Posterior vena cava (tissue), 2 donors: ENCODE measurements at regions not wholly inside any gene's neighbourhood (a gene's known extent, or its start where the extent isn't known, plus 50 kb on each side); places are given as distances from the start of the nearest gene placed in this dataset.

Experiments
- DNase-seq: peaks from one replicate; pipeline ENCODE4 v3.0.0-alpha.2; 2020; ENCODE audit warnings: low spot score
- intact Hi-C, 2 donors: fragments of 100-400 bp; cut with DNase I; formaldehyde crosslinking; loops; one replicate each; pipeline versions ENCODE4 v1.14.1 to v1.14.2; 2022 to 2023
- donor health status: DM: yes; HTN: yes; CAD: no.
- donor health status: DM: yes; HTN: yes; CAD: no.

DNA sequence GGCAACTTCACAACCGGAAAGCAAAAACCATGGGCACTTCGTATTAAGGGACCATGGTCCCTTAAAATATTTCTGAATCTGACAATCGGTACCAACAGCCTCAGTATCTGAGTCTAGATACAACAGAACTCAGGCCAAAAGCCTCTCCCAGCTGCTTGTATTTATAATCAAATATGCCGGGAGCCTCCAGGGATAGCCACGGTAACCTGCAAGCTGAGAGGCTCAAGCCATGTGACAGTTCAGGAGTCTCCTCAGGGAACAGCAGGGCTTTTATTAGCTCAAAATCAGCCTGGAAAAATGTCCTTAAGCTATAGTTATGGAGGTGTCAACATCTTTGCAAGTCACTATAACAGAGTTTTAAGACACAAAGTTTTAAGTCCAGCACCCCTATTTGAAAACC, 352.8 kb upstream of the GYPC start:
- no peak for DNase-seq
- intact Hi-C loops = no loop called here

DNA sequence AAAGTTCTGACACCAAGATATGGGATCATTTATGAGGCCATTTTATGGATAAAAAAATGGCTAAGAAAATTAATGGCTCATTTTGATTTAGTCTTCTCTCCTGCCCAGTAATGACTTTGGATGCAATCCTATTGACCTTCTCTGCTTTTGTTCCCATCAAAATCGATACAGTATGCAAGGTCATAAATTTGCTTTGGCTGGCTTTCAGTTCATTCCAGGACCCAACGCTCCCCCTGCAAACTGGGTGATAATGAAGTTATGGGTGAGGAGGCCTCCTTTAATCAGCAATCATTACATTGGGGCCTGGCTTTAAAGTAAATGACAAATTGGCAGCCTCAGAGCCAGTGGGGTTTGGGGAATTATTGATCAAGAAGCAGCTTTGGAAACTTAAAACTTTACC, 351.8 kb upstream of the GYPC start:
- intact Hi-C loops = no loop called here
- DNase-seq = no peak

DNA sequence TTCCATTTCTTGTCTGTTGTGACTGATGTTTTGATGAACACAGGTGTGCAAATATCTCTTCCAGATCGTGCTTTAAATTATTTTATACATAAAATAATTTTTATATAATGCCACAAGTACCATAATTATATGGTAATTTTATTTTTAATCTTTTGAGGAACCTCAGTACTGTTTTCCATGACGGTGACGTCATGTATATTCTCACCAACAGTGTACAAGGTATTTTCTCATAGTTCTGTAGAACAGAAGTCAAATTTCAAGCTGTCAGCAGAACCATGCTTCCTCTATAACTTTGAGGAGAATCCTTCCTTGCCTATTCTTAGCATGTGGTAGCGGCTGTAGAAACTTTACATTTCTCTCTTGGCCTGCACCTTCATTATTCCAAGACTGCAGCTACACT, 349.4 kb upstream of the GYPC start:
- intact Hi-C loops = no loop called here
- no peak for DNase-seq

DNA sequence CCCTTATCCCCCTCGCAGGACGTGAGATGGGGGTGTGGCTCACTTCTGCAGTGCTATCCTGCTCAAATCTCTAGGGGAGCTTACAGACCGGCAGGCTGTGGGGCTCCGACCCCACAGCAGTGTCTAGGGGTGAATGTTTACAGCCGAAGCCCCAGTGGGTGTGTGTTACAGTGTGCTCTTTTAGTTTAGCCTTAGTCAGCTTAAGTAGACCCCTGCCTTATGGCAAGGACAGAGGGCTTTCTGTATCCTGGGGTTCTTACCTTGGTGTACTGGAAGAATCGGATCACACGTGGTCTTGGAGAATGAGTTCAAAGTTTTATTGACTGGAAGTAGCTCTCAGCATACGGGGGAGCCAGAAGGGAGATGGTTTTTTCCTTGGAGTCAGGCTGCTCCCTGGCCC, 348.2 kb upstream of the GYPC start:
- intact Hi-C loops = no loop called here
- DNase-seq = no peak

DNA sequence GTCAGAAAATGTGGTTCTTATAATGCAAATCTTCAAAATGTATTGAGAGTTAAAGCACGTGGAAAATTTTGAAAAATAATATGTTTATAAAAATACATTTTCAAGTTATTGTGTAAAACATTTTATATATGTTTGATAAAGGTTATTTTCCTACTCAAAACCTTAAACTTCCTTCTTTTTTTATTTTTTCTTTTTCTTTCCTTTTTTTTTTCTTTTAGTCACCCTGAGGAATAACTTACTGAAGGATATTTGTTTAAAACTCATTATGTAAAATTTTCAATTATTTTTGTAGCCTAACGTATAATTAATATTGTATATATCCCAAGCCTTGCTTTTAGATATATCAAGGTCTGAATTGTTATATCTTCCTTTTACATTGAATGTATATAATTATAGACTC, 346.8 kb upstream of the GYPC start:
- DNase-seq = no peak
- intact Hi-C loops = no loop called here

DNA sequence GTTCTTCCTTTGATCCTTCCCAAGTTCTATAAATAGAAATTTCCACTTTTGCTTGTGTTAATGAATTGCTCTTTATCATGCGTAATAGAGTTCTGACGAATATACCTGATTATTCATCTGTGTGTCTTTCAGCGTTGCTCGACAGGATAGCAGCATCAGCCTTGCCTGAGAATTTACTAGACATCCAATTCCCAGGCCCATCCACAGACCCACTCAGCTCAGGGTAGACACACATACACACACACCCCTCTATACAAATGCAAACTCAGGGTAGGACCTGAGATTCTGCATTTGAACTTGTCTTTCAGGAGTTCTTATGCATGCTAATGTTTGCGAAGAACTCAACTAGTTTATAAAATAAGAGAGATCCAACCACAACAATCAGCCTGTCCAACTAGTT, 343.4 kb upstream of the GYPC start:
- intact Hi-C loops = no loop called here
- no peak for DNase-seq

DNA sequence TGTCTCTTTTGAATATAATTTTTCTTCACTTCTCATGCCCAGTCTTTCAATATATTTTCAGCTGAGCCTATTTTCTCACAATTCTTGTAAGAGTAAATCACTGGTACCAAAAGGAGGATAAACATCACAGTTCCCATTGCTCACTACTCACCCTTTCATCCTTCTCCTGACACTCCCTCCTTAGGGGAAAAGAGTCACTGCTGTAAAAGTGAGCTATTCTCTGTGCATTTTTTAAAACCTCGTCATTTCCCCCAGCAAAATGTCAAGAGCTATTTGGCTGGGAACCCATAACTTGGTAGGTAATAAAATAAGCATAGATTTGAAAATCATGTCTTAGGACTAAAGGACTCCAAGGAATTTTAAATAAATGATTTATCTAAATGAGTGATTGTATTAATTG, 340.1 kb upstream of the GYPC start:
- intact Hi-C loops = no loop called here
- no peak for DNase-seq

DNA sequence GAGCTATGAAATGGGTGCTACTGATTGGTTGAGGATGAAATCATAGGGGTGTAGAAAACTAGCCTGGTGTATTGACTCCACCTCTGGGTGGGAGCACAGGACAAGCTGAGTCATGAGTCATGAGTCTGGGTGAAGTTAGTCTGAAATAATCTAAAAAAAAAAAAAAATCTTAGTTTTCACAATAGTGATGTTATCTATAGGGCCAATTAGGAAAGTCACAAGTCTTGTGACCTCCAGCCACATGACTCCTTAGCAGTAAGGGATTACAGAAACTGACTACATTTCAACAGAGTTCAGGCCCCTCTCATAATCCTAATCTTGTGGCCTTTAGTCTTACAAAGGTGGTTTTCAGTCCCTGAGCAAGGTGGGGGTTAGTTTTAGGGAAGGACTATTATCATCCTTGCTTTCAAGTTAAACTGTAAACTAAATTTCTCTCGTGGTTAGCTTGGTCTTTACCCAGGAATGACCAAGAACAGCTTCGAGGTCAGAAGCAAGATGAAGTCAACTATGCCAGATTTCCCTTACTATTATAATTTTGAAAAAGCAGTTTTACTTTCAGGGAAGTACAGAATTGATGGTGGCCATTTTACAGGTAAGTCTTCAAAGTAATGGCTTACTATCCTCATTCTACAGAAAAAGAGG, 338.0 kb upstream of the GYPC start:
- intact Hi-C loops = no loop called here
- DNase-seq = no peak

DNA sequence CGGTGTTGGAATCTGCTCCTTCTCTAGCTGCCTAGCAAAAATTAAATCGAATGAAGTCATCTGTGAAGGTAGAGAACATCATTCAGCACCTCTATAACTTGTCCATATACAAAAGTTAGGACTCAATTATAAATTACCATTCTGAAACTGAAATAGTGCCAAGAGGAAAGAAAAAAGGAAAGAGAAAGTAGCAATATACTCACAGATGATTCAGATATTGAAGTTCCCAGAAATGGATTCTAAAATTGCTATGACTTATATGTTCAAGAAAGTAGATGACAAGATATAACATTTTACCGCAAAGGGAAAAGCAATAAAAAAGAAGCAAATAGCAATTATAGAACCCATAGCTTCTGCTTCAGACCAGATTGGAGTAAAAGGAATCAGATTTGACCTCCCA, 333.6 kb upstream of the GYPC start:
- DNase-seq = no peak
- intact Hi-C loops = no loop called here

DNA sequence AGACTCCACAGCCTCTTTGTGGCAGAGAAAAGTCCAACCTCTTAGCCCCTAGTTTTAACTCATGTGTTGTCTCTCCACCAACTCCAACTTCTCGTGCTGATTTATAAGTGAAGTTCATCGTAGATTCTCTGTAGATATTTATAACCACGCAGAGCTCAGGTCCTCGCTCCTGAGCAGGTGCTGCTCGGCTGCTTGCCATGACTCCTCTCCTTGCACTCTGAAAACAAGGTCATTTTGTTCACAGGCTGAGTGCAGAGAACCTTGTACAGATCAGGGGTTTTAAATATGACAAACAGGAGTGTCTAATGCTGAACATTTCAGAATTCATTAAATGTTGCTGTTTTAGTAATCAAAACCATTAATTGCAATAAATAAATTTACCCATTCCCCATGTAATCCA, 330.8 kb upstream of the GYPC start:
- no peak for DNase-seq
- intact Hi-C loops = no loop called here

DNA sequence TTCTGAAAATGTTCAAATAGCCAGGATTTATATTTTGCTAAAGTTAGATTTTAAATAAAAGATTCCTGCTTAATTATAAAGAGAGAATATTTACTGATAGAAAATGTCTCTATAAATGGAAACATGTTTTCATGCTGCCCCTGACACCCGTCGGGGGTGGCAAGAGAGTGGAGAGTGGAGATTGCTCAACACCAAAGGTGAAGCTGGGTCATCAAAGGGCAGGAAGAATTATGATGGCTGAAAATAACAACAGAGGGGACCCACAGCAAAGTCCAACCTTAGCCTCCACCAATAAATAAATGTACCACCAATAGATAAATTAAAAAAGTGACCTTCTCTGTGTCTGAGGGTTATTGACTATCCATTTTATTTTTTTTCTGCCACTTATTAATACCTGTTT, 326.8 kb upstream of the GYPC start:
- intact Hi-C loops = no loop called here

DNA sequence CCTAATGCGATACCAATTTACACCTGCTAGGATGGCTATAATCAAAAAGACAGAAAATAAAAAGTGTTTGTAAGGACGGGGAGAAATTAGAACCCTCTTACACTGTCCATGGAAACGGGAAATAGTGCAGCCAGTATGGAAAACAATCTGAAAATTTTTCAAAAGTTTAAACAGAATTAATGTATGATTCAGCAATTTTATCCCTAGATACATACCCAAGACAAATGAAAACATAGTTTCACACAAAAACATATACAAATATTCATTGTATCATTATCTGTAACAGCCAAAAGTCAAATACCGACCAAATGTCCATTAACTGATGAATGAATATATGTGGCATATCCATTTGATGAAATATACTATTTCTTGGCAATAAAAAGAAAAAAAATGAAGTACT, 313.5 kb upstream of the GYPC start:
- intact Hi-C loops = no loop called here
- no peak for DNase-seq

More for the DNA sequence above, 326.8 kb upstream of the GYPC start:
- no peak for DNase-seq

DNA sequence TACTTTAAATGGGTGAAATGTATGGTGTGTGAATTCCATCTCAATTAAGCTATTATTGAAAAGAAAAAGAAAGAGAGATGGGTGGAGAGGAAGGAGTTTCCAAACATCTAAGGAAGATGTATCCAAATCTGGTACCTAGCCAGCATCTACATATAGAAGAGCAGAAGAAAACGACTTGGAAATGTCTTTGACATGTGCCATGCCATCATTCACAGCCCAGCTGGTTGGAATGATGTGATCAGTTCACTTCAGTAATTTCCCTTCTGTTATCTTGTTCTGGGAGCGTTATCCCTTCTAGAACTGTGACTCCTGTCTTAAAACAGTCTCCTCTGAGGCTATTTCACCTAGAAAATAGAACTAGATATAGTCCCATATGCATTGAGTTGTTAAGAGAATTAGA, 312.8 kb upstream of the GYPC start:
- no peak for DNase-seq
- intact Hi-C loops = no loop called here

DNA sequence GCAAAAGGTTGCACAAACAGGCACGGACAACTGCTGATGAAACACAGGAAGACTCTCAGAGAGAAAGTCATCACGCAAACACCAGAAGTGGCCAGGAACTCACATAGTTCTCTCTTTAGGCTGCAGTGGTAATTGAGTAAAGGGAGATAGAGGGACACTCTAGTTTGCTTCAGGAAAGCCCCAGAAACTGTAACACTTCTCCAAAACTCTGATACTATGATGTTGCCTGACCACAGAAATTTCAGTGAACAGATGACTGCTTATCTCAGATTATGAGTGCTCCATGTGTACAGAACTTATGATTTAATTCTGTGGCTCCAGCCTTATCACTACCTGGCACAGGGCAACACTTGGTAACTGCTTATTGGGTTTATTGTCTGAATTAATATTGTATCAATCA, 311.5 kb upstream of the GYPC start:
- no peak for DNase-seq
- intact Hi-C loops = no loop called here

DNA sequence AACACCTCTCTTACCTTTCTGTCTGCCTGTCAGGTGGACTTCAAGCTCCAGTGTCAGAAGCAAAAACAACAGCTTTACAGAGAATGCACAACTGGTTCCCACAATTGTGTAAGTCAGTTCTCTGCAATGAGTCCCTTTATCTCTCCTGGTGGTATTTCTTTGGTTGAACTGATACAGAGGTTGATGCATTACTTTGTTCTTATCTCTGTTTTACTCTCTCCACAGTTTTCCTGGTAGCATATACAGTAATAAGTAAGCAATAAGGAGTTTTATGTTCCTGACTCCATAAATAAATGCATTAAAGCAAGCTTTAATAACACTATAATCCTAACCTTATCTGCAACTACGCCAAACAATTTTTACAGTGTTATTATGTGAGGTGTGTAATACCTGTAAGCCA, 310.3 kb upstream of the GYPC start:
- intact Hi-C loops = no loop called here

DNA sequence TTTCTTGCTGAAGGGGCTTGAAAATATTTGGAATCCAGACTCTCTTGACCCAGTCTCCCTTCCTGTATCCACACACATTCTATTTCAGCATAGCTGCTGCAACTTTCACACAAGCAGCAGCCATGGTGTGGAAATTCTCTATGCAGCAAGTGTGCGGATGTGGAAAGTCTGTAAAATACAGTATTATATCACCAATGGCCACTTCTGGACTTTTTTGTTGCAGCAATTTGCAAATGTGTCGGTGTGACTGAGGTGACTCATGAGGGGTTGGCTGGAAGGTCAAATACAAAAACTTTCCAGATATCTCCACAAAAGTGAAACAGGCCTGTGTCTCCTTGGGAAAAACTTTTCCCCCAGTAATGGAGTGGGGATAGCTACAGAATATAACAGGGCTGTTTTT, 299.3 kb upstream of the GYPC start:
- DNase-seq = no peak

More for the DNA sequence above, 310.3 kb upstream of the GYPC start:
- DNase-seq = no peak

DNA sequence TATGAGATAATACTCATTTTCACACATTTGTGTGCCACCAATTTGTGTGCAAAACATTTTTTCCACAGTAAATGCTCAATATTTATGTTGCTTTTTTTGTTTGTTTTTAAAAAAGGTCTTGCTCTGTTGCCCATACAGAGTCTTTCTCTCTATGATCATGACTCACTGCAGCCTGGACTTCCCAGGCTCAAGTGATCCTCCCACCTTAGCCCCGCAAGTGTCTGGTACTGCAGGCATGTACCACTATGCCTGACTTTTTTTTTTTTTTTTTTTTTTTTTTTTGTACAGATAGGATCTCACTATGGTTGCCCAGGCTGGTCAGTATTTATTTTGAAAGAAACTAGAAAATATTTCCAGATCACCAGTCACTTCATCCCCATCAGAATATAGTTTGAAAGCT, 297.8 kb upstream of the GYPC start:
- DNase-seq = no peak
- intact Hi-C loops = loop anchor here in 1 of 2 donors (10.0 kb wide), 1 partner anchor 427 kb away; no protein-coding TSS in a partner anchor

More for the DNA sequence above, 299.3 kb upstream of the GYPC start:
- intact Hi-C loops = loop anchor here in 1 of 2 donors (10.0 kb wide), 1 partner anchor 428 kb away; no protein-coding TSS in a partner anchor

DNA sequence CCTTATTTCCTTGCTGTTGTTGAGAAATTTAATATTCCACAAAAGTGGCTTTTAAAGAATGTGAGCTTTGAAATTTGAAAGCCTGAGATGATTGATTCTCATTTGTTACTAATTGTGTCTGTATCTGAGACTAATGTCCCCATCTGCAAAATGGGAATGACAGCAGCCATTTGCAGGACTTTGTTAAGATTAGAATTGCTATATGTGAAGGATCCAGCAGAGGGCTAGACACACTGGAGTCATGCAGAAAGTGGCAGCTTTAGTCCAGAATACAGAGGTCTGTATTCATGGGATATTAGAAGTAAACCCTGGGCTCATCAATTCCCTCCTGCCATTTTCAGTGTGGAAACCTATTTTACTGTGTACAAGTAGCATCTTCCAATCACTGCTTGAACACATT, 296.5 kb upstream of the GYPC start:
- intact Hi-C loops = loop anchor here in 1 of 2 donors (10.0 kb wide), 1 partner anchor 425 kb away; no protein-coding TSS in a partner anchor
- no peak for DNase-seq

DNA sequence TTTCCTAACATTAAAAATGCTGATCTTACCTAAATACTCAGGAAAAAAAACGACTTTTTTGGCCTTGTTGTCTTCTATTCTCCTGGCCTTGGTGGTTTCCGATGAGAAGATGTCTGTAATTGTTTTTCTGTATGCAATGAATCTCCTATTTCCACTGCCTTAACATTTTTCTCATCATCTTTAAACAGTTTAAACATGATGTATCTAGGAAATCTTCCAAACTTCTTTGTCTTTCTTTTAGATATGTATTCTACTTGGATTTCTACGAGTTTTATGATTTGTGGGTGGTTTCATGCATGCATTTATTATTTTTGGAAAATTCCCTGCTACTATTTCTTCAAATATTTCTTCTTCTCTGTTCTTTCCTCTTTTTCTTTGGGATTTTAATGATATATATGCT, 288.6 kb upstream of the GYPC start:
- no peak for DNase-seq
- intact Hi-C loops = no loop called here

DNA sequence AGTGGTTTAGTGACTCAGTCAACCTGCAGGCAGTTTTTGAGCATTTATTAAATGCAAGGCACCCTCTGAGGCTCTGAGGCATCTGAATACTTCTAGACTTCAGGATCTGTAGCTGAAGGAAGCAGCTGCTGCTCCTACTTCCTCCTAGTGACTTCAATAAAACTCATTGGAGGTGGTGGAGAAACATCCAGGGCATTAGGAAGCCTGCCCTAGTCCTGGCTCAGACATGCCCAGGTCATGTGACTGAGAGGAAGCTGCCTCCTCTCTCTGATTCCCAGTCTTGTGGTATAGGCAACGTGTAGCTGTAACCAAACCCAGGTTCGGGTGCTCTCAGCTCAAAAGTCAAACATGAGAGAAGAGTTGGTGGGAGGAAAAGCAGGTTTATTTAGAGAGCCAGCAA, 287.2 kb upstream of the GYPC start:
- no peak for DNase-seq
- intact Hi-C loops = no loop called here

DNA sequence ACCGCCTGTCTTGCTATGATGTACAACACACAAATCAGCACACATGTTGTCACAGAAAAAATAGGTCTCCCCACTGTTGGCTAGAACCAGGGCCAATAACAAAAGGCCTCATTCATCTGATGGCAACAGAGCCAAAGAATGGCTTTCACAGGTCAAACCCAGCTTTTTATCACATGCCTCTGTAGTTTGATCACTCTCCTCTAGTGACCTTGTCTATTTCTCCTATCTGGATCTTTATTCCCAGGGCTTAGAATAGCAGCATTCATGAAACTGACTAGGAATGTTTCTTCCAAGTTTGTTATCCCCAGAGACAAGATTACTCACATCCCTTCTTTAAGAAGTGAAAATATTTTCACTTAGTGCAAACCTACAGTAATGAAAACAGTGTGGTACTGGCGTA, 285.8 kb upstream of the GYPC start:
- intact Hi-C loops = no loop called here
- DNase-seq = no peak

DNA sequence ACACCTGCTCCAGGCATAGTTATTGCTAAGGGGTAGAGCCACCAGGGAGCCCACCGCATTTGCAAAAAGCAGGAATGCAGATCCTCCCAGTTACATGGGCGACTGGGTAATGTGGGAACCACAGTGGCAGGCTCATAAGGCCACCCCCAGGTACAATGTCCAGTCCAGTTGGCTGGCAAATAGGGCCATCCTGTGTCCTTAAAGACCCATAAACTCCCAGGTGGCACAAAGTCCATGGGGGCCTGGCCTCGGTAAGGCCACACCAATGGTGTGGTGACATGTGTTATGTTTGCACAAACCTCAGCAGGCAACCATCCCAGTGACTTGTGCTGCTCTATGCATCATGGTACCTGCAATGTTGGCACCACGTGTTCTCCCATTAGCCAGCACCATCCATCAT, 283.6 kb upstream of the GYPC start:
- intact Hi-C loops = no loop called here
- DNase-seq = no peak
